Lower lobe of right lung (tissue), 2 donors: ENCODE measurements at regions not wholly inside any gene's neighbourhood (a gene's known extent, or its start where the extent isn't known, plus 50 kb on each side); places are given as distances from the start of the nearest gene placed in this dataset.

Experiments used
- ATAC-seq, 2 donors: fragments of 200-7000 bp; cut with Tn5 transposase; one replicate each; pipeline ENCODE4 v1.9.1; 2020 to 2022; ENCODE audit warnings: mild to moderate bottlenecking in 2 of 2, moderate library complexity in 2 of 2
- DNase-seq: peaks from one replicate; pipeline ENCODE4 v3.0.0-alpha.2; 2020
- H3K27ac ChIP-seq: fragments of 200-600 bp; one replicate; pipeline ENCODE4 v1.8.0; 2022
- H3K27me3 ChIP-seq: fragments of 200-600 bp; one replicate; pipeline ENCODE4 v1.8.0; 2022; ENCODE audit warnings: low read depth
- H3K36me3 ChIP-seq: fragments of 200-600 bp; one replicate; pipeline ENCODE4 v1.8.0; 2022; ENCODE audit warnings: mild to moderate bottlenecking
- H3K4me1 ChIP-seq: fragments of 200-600 bp; one replicate; pipeline ENCODE4 v1.8.0; 2022
- H3K4me3 ChIP-seq: fragments of 200-600 bp; one replicate; pipeline ENCODE4 v1.8.0; 2022; ENCODE audit warnings: mild to moderate bottlenecking
- H3K9me3 ChIP-seq: fragments of 200-600 bp; one replicate; pipeline ENCODE4 v1.8.0; 2022
- CTCF ChIP-seq: fragments of 200-600 bp; IDR thresholded peaks from one replicate; pipeline ENCODE4 v1.8.0; 2022; ENCODE audit warnings: antibody characterized with exemption, mild to moderate bottlenecking
- intact Hi-C: fragments of 100-400 bp; cut with DNase I; formaldehyde crosslinking; loops from one replicate; pipeline ENCODE4 v1.11.0; 2022
- donor health status: DM: no; HTN: yes; CAD: no; lungs with severe emphysema.

GRCh38 chr1:230542681-230543080 lies 99.6 kb upstream of the COG2 start:
- no peak for ATAC-seq
- no peaks in the 10 kb centered on the region for H3K36me3 ChIP-seq
- no peaks in the 10 kb centered on the region for H3K4me1 ChIP-seq
- DNase-seq: no peak
- H3K27me3 ChIP-seq: no peaks in the 10 kb centered on the region
- no peak overlapping the region for H3K4me3 ChIP-seq
- TF ChIP-seq CTCF: no peak
- intact Hi-C loops: no loop called here
- H3K27ac ChIP-seq: no peak overlapping the region
- H3K9me3 ChIP-seq: no peaks in the 10 kb centered on the region

- ATAC-seq: no peak
- TF ChIP-seq CTCF: no peak
- no peaks in the 10 kb centered on the region for H3K4me1 ChIP-seq
- intact Hi-C loops: no loop called here
- no peaks in the 10 kb centered on the region for H3K36me3 ChIP-seq
- H3K4me3 ChIP-seq: no peak overlapping the region
- H3K27me3 ChIP-seq: no peaks in the 10 kb centered on the region
- H3K27ac ChIP-seq: no peak overlapping the region
- H3K9me3 ChIP-seq: no peaks in the 10 kb centered on the region
- no peak for DNase-seq
Measured at GRCh38 chr1:230542054-230542453, 100.2 kb upstream of the COG2 start.

- DNase-seq (no peak), ATAC-seq (no peak)
- Histone ChIP-seq H3K4me3 (no peak overlapping the region), H3K4me1 (no peaks in the 10 kb centered on the region), H3K9me3 (no peaks in the 10 kb centered on the region), H3K36me3 (no peaks in the 10 kb centered on the region), H3K27me3 (no peaks in the 10 kb centered on the region), H3K27ac (no peak overlapping the region)
- intact Hi-C loops: no loop called here
- no peak for TF ChIP-seq CTCF
Measured at GRCh38 chr1:230541306-230541705, 101.0 kb upstream of the COG2 start.

GRCh38 chr1:230540421-230541155 lies 101.7 kb upstream of the COG2 start:
- H3K36me3 ChIP-seq: no peaks in the 10 kb centered on the region
- intact Hi-C loops: no loop called here
- H3K27ac ChIP-seq: no peak overlapping the region
- no peaks in the 10 kb centered on the region for H3K27me3 ChIP-seq
- no peak overlapping the region for H3K4me3 ChIP-seq
- no peak for TF ChIP-seq CTCF
- DNase-seq (no peak), ATAC-seq (peak in 1 of 2 donors; percentile 51)
- H3K4me1 ChIP-seq: no peaks in the 10 kb centered on the region
- H3K9me3 ChIP-seq: no peaks in the 10 kb centered on the region

GRCh38 chr1:230537456-230537855 lies 104.8 kb upstream of the COG2 start:
- DNase-seq: no peak
- Histone ChIP-seq H3K27ac (no peak overlapping the region), H3K4me3 (no peak overlapping the region), H3K9me3 (peaks cover 11% of the 10 kb centered on the region), H3K4me1 (no peaks in the 10 kb centered on the region), H3K27me3 (no peaks in the 10 kb centered on the region), H3K36me3 (no peaks in the 10 kb centered on the region)
- TF ChIP-seq CTCF: no peak
- intact Hi-C loops: no loop called here
- ATAC-seq: no peak
